Endodermal cell (in vitro differentiated cells): ENCODE measurements at regions not wholly inside any gene's neighbourhood (a gene's known extent, or its start where the extent isn't known, plus 50 kb on each side); places are given as distances from the start of the nearest gene placed in this dataset.

Experiments used
- DNase-seq: peaks from one replicate; pipeline ENCODE4 v3.0.0-alpha.2; 2017
- H3K27ac ChIP-seq: 2 replicates; pipeline ENCODE4 v1.5.1; 2013; ENCODE audit warnings: mild to moderate bottlenecking, low read depth, low read length, moderate library complexity
- H3K27me3 ChIP-seq: 2 replicates; pipeline ENCODE4 v1.6.1; 2013; ENCODE audit warnings: mild to moderate bottlenecking, low read length, moderate library complexity; ENCODE audit not compliant: insufficient read depth, control insufficient read depth, poor library complexity, severe bottlenecking
- H3K36me3 ChIP-seq: 2 replicates; pipeline ENCODE4 v1.7.0; 2013; ENCODE audit warnings: mild to moderate bottlenecking, low read length, moderate library complexity; ENCODE audit not compliant: control insufficient read depth, insufficient read depth
- H3K4me1 ChIP-seq: one replicate; pipeline ENCODE4 v1.7.0; 2013; ENCODE audit warnings: low read length; ENCODE audit not compliant: control insufficient read depth, insufficient read depth
- H3K4me3 ChIP-seq: 2 replicates; pipeline ENCODE4 v1.5.1; 2013; ENCODE audit warnings: mild to moderate bottlenecking, low read length, moderate library complexity
- H3K9ac ChIP-seq: 2 replicates; pipeline ENCODE4 v1.6.1; 2013; ENCODE audit warnings: mild to moderate bottlenecking, low read length, moderate library complexity; ENCODE audit not compliant: poor library complexity, severe bottlenecking; ENCODE audit errors: extremely low read depth
- H3K9me3 ChIP-seq: 2 replicates; pipeline ENCODE4 v1.6.1; 2013; ENCODE audit warnings: mild to moderate bottlenecking, low read length, moderate library complexity; ENCODE audit not compliant: control insufficient read depth
- H3K27ac Mint-ChIP-seq: 2 replicates; pipeline ENCODE4 v1.8.0; 2020; ENCODE audit warnings: mixed read lengths
- H3K27me3 Mint-ChIP-seq: 2 replicates; pipeline ENCODE4 v1.8.0; 2021; ENCODE audit warnings: mild to moderate bottlenecking, mixed read lengths; ENCODE audit not compliant: insufficient read depth
- H3K36me3 Mint-ChIP-seq: 2 replicates; pipeline ENCODE4 v1.8.0; 2020; ENCODE audit warnings: low read depth, mixed read lengths
- H3K4me1 Mint-ChIP-seq: 2 replicates; pipeline ENCODE4 v1.8.0; 2020; ENCODE audit warnings: mixed read lengths
- H3K4me3 Mint-ChIP-seq: 2 replicates; pipeline ENCODE4 v1.8.0; 2020; ENCODE audit warnings: mild to moderate bottlenecking, moderate library complexity, mixed read lengths
- H3K9me3 Mint-ChIP-seq: 2 replicates; pipeline ENCODE4 v1.8.0; 2020; ENCODE audit warnings: mild to moderate bottlenecking, mixed read lengths
- WGBS, 2 experiments: methylation state at CpG; one replicate each; pipeline versions ENCODE4 v1.1.5 to v1.1.7; 2013; ENCODE audit warnings: missing lambda C conversion rate in 2 of 2, mixed read lengths in 1 of 2; ENCODE audit not compliant: insufficient coverage in 1 of 2, insufficient read length in 1 of 2; 5-methylcytosine and 5-hydroxymethylcytosine counted together
- TF ChIP-seq, protein P1 (sequence below): fragments of 200-600 bp; sonication (generic); conservative IDR thresholded peaks from 2 replicates; pipeline ENCODE4 v1.5.0; 2021; ENCODE audit warnings: antibody characterized with exemption, mild to moderate bottlenecking

DNA sequence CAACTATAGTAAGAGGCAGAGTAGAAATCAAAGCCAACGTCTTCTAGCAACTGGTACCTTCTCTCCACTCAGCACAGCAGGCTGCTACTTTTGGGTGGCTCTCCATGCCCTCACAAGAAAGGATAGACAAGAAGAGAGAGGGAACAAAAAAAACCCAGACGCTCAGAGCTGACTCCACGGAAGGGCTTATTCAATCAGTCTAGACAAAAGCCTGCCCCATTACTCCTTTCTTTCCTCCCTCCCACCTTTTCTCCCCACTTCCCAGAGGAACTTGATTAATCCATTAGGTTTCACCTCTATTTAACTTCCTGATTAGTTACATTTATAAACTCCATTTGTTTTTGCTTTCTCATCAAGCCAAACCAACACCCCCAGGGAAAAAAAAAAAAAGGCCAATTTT is 71.1 kb upstream of the CCDC60 start:
- no peak overlapping the region for H3K4me3 Mint-ChIP-seq
- no peak for DNase-seq
- H3K4me1 Mint-ChIP-seq = peaks cover 8% of the 10 kb centered on the region
- peaks cover 23% of the 10 kb centered on the region for H3K9me3 Mint-ChIP-seq
- peaks cover 5% of the 10 kb centered on the region for H3K9me3 ChIP-seq
- no peaks in the 10 kb centered on the region for H3K27me3 ChIP-seq
- 29 to 67% methylated on average over 1 to 3 of the region's 3 CpGs for WGBS, 2 experiments
- H3K27me3 Mint-ChIP-seq = no peaks in the 10 kb centered on the region
- no peak overlapping the region for H3K9ac ChIP-seq
- H3K4me3 ChIP-seq = no peak overlapping the region
- peaks cover under 1% of the 10 kb centered on the region for H3K4me1 ChIP-seq
- H3K36me3 Mint-ChIP-seq = peaks cover 3% of the 10 kb centered on the region
- no peak overlapping the region for H3K27ac ChIP-seq
- TF ChIP-seq, protein P1, sequence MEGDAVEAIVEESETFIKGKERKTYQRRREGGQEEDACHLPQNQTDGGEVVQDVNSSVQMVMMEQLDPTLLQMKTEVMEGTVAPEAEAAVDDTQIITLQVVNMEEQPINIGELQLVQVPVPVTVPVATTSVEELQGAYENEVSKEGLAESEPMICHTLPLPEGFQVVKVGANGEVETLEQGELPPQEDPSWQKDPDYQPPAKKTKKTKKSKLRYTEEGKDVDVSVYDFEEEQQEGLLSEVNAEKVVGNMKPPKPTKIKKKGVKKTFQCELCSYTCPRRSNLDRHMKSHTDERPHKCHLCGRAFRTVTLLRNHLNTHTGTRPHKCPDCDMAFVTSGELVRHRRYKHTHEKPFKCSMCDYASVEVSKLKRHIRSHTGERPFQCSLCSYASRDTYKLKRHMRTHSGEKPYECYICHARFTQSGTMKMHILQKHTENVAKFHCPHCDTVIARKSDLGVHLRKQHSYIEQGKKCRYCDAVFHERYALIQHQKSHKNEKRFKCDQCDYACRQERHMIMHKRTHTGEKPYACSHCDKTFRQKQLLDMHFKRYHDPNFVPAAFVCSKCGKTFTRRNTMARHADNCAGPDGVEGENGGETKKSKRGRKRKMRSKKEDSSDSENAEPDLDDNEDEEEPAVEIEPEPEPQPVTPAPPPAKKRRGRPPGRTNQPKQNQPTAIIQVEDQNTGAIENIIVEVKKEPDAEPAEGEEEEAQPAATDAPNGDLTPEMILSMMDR = no peak
- H3K27ac Mint-ChIP-seq = no peak overlapping the region
- H3K36me3 ChIP-seq = no peaks in the 10 kb centered on the region

DNA sequence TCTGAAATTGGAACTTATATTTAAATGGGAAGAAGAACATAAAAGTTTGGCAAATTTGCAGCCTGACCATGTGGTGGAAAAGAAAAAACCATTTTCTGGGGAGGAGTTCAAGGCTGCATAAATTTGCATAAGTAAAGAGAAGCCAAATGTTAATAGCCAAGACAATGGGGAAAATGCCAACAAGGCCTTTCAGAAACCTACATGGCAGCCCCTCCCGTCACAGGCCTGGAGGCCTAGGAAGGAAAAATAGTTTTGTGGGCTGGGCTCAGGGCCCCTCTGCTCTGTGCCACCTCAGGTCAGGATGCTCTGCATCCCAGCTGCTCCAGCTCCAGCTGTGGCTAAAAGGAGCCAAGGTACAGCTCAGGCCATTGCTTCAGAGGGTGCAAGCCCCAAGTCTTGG is 67.6 kb upstream of the CCDC60 start:
- TF ChIP-seq, protein P1 = no peak
- no peaks in the 10 kb centered on the region for H3K36me3 ChIP-seq

DNA sequence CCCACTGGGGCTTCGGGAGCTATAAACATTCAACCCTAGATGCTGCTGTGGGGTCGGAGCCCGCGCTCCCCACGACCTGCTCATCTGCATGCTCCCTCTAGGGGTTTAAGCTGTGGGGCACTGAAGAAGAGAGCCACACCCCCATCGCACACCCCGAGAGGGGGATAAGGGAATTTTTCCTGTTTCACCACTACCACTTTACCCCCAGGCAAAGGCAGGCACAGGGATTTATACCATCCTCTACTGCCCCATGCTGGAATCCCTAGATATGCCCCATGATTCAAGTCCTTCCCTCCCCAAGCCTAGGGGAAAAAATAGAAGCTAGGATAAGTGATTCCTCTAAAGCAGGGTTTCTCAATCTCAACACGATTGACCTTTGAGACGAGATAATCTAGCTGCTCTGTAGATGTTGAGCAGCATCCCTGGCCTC is 59.9 kb upstream of the CCDC60 start:
- H3K4me1 Mint-ChIP-seq = peaks cover 30% of the 10 kb centered on the region
- no peaks in the 10 kb centered on the region for H3K36me3 Mint-ChIP-seq
- Histone ChIP-seq H3K4me1 (peaks cover 3% of the 10 kb centered on the region), H3K27ac (no peak overlapping the region), H3K9me3 (peaks cover 9% of the 10 kb centered on the region), H3K27me3 (no peaks in the 10 kb centered on the region), H3K9ac (no peak overlapping the region), H3K4me3 (no peak overlapping the region), H3K36me3 (no peaks in the 10 kb centered on the region)
- TF ChIP-seq, protein P1 = peak; percentile 41
- 72 to 78% methylated on average over 8 to 9 of the region's 9 CpGs for WGBS, 2 experiments
- H3K27me3 Mint-ChIP-seq = peaks cover 9% of the 10 kb centered on the region
- DNase-seq = no peak
- no peak overlapping the region for H3K27ac Mint-ChIP-seq
- H3K9me3 Mint-ChIP-seq = peaks cover 12% of the 10 kb centered on the region
- no peak overlapping the region for H3K4me3 Mint-ChIP-seq

More for the DNA sequence above, 67.6 kb upstream of the CCDC60 start:
- Histone ChIP-seq H3K27ac (no peak overlapping the region), H3K9me3 (peaks cover 23% of the 10 kb centered on the region), H3K4me3 (no peak overlapping the region), H3K9ac (no peak overlapping the region), H3K27me3 (no peaks in the 10 kb centered on the region), H3K4me1 (no peaks in the 10 kb centered on the region)
- Mint-ChIP-seq H3K36me3 (peaks cover 3% of the 10 kb centered on the region), H3K27ac (no peak overlapping the region), H3K4me1 (peaks cover 2% of the 10 kb centered on the region), H3K9me3 (peaks cover 38% of the 10 kb centered on the region), H3K4me3 (no peak overlapping the region), H3K27me3 (peaks cover 1% of the 10 kb centered on the region)
- WGBS, 2 experiments = 97 to 100% methylated on average over 1 of the region's 1 CpG
- no peak for DNase-seq
